K562 (cell line): ENCODE measurements at regions not wholly inside any gene's neighbourhood (a gene's known extent, or its start where the extent isn't known, plus 50 kb on each side); places are given as distances from the start of the nearest gene placed in this dataset.

Experiments used
- ATAC-seq: fragments of 200-7000 bp; cut with Tn5 transposase; 3 replicates; pipeline ENCODE4 v1.9.1; 2020; ENCODE audit warnings: moderate library complexity
- BruUV-seq: library from RNA; stranded (reverse); fragments of 400-500 nt; replicated peaks from 2 replicates; lab custom pipeline; 2021; lab: Mats Ljungman, UMichigan
- CTCF ChIA-PET: fragments of 300-600 bp; formaldehyde crosslinking; extraction: SDS; loops from one replicate; lab custom pipeline; 2021; ENCODE audit warnings: low intra/inter-chr PET ratio; lab: Yijun Ruan, JAX
- POLR2A ChIA-PET: fragments of 300-600, 350-650 bp; sonication (Branson Sonifier 250); formaldehyde crosslinking; extraction: SDS; loops from one replicate; lab custom pipeline; 2021; ENCODE audit warnings: antibody characterized with exemption, inconsistent platforms; lab: Yijun Ruan, JAX
- DNase-seq, 4 experiments: peaks; one replicate each; pipeline versions ENCODE4 v3.0.0 to v3.0.0-alpha.2; 2011 to 2018; ENCODE audit warnings: low spot score in 3 of 4, mixed read lengths in 3 of 4; ENCODE audit errors: extremely low read depth in 1 of 4
- FAIRE-seq: peaks from 2 replicates; lab custom pipeline; 2011; peaks lifted over from hg19 to GRCh38; lab: Jason Lieb, UNC
- H2AFZ ChIP-seq: 2 replicates; pipeline ENCODE4 v1.6.0; 2011; ENCODE audit warnings: low read depth, low read length, control low read depth, inconsistent platforms
- H3K27ac ChIP-seq: fragments of 200-600 bp; 3 replicates; pipeline ENCODE4 v1.8.0; 2011; ENCODE audit warnings: low read depth, mild to moderate bottlenecking, control low read depth, inconsistent platforms, low read length, moderate library complexity, mixed read lengths; ENCODE audit errors: extremely low read depth
- H3K27me3 ChIP-seq, 2 experiments: fragments of 300-600 bp in 1 of 2; 2 replicates in 1 of 2; 3 replicates in 1 of 2; pipeline versions ENCODE4 v1.6.0 to v1.8.0; 2011; ENCODE audit warnings: inconsistent platforms in 2 of 2, low read length in 2 of 2, mild to moderate bottlenecking in 1 of 2, mixed read lengths in 1 of 2, moderate library complexity in 1 of 2; ENCODE audit not compliant: control insufficient read depth in 2 of 2, insufficient read depth in 2 of 2
- H3K36me3 ChIP-seq: fragments of 300-600 bp; 3 replicates; pipeline ENCODE4 v1.8.0; 2011; ENCODE audit warnings: mild to moderate bottlenecking, low read length, inconsistent platforms; ENCODE audit not compliant: control insufficient read depth, insufficient read depth
- H3K4me1 ChIP-seq, 2 experiments: fragments of 200-600 bp in 1 of 2; replicated peaks in 1 of 2; 2 replicates in 1 of 2; 3 replicates in 1 of 2; pipeline versions ENCODE4 v1.5.1 to v1.8.0; 2011; ENCODE audit warnings: inconsistent platforms in 2 of 2, low read length in 2 of 2, mild to moderate bottlenecking in 1 of 2, mixed read lengths in 1 of 2, moderate library complexity in 1 of 2; ENCODE audit not compliant: control insufficient read depth in 2 of 2, insufficient read depth in 2 of 2
- H3K4me2 ChIP-seq: 2 replicates; pipeline ENCODE4 v1.6.1; 2011; ENCODE audit warnings: low read length, control low read depth, inconsistent platforms, mixed read lengths; ENCODE audit not compliant: insufficient read depth
- H3K4me3 ChIP-seq: fragments of 200-600 bp; sonication (generic), shearing (Covaris generic); 2 replicates; pipeline ENCODE4 v1.5.1; 2016; ENCODE audit warnings: control low read depth, inconsistent platforms
- H3K79me2 ChIP-seq: fragments of 200-600 bp; 3 replicates; pipeline ENCODE4 v1.8.0; 2011; ENCODE audit warnings: low read length, inconsistent platforms; ENCODE audit not compliant: control insufficient read depth, insufficient read depth
- H3K9ac ChIP-seq, 2 experiments: 2 replicates each; pipeline versions ENCODE4 v1.6.0 to v1.6.1; 2011; ENCODE audit warnings: low read depth in 2 of 2, low read length in 2 of 2, control low read depth in 1 of 2, inconsistent platforms in 1 of 2, mild to moderate bottlenecking in 1 of 2, mixed read lengths in 1 of 2; ENCODE audit not compliant: insufficient read depth in 1 of 2
- H3K9me1 ChIP-seq: one replicate; pipeline ENCODE4 v1.6.0; 2011; ENCODE audit warnings: inconsistent platforms, mild to moderate bottlenecking, low read length, moderate library complexity; ENCODE audit not compliant: control insufficient read depth, insufficient read depth
- H3K9me3 ChIP-seq: replicated peaks from 2 replicates; pipeline ENCODE4 v1.5.1; 2011; ENCODE audit warnings: low read depth, low read length, inconsistent platforms; ENCODE audit not compliant: control insufficient read depth, insufficient read depth
- H4K20me1 ChIP-seq: replicated peaks from 2 replicates; pipeline ENCODE4 v1.6.1; 2011; ENCODE audit warnings: low read length, inconsistent platforms, mixed read lengths; ENCODE audit not compliant: control insufficient read depth, insufficient read depth
- ETS2 ChIP-seq: IDR thresholded peaks from 2 replicates; pipeline ENCODE4 v1.6.1; 2016; ENCODE audit warnings: borderline replicate concordance, missing genetic modification characterization, mild to moderate bottlenecking, moderate library complexity, missing compliant biosample characterization; ENCODE audit not compliant: poor library complexity, severe bottlenecking
- ETV6 ChIP-seq, 3 experiments: fragments of 150-350 bp in 1 of 3; sonication (generic) in 1 of 3; formaldehyde crosslinking in 1 of 3; IDR thresholded peaks; 2 replicates each; pipeline versions ENCODE4 v1.6.1 to v1.8.0; 2014 to 2022; ENCODE audit warnings: borderline replicate concordance in 2 of 3, low read depth in 2 of 3, antibody characterized with exemption in 1 of 3, low read length in 1 of 3, mild to moderate bottlenecking in 1 of 3, missing genetic modification reagents in 1 of 3
- HOXB6 ChIP-seq: fragments of 250-450 bp; sonication (Bioruptor Pico); IDR thresholded peaks from 2 replicates; pipeline ENCODE4 v1.5.1; 2022; ENCODE audit warnings: mild to moderate bottlenecking, borderline replicate concordance
- IFI16 ChIP-seq: fragments of 250-450 bp; sonication (Bioruptor Pico); IDR thresholded peaks from 2 replicates; pipeline ENCODE4 v2.1.2; 2022; ENCODE audit warnings: mild to moderate bottlenecking, inconsistent platforms
- NR2F6 ChIP-seq: fragments of 450-650 bp; formaldehyde crosslinking; IDR thresholded peaks from 2 replicates; pipeline ENCODE4 v1.4.0; 2020; ENCODE audit warnings: mild to moderate bottlenecking
- NR3C1 ChIP-seq: sonication (generic); formaldehyde crosslinking; IDR thresholded peaks from 2 replicates; pipeline ENCODE4 v1.8.1; 2022; ENCODE audit warnings: missing genetic modification reagents
- SRSF1 ChIP-seq: fragments of 200-400 bp; formaldehyde crosslinking; IDR thresholded peaks from 2 replicates; pipeline ENCODE4 v1.6.1; 2017; ENCODE audit warnings: mild to moderate bottlenecking, low read depth, low read length, moderate library complexity
- ZNF785 ChIP-seq: fragments of 250-450 bp; sonication (Bioruptor Pico); IDR thresholded peaks from 2 replicates; pipeline ENCODE4 v1.4.0; 2020; ENCODE audit warnings: mild to moderate bottlenecking
- WGBS: fragments of 100-300 bp; shearing (Covaris generic); methylation state at CpG from one replicate; pipeline ENCODE4 v1.1.6; 2016; ENCODE audit warnings: low coverage, mixed read lengths; ENCODE audit not compliant: insufficient coverage; ENCODE audit errors: missing lambda C conversion rate; 5-methylcytosine and 5-hydroxymethylcytosine counted together
- in situ Hi-C: fragments of 300-500 bp; cut with MboI; formaldehyde crosslinking; loops from 4 replicates; pipeline ENCODE4 v1.15.0; 2018; ENCODE audit warnings: inconsistent platforms, mixed read lengths
- intact Hi-C: fragments of 100-400 bp; cut with micrococcal nuclease; formaldehyde crosslinking; loops from 2 replicates; pipeline ENCODE4 v1.14.2; 2022
- TF ChIP-seq, protein P1 (sequence below): fragments of 250-450 bp; sonication (Bioruptor Pico); IDR thresholded peaks from 2 replicates; pipeline ENCODE4 v1.4.0; 2020; ENCODE audit warnings: mild to moderate bottlenecking, moderate library complexity, borderline replicate concordance

DNA sequence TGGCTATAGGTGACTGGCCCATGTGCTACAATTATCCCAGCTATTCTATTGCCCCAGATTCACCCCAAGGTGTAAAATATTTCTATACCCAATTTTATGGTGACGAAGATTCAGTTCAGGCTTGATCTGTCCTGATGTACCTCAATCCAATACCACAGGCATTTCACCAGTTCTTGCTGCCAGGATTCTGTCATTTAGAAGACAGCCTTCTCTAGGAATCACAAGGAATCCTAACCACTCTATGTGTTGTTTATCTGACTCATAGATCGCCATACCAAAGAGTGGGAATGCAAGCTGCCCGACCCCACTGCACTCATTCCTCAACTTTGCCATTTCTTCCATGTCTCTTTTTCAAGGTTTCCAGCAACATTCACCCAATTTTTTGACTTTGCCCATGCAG, 355.0 kb upstream of the EMCN start:
- Histone ChIP-seq H3K4me3 (no peak overlapping the region), H3K9me1 (no peaks in the 10 kb centered on the region), H3K79me2 (no peaks in the 10 kb centered on the region), H4K20me1 (no peaks in the 10 kb centered on the region), H3K9me3 (no peaks in the 10 kb centered on the region), H3K4me1 (no peaks in the 10 kb centered on the region), H3K27ac (no peak overlapping the region), H3K36me3 (no peaks in the 10 kb centered on the region), H3K4me2 (no peak overlapping the region), H2AFZ (no peak overlapping the region), H3K27me3 (no peaks in the 10 kb centered on the region), H3K9ac (no peak overlapping the region)
- in situ Hi-C loops (no loop called here), intact Hi-C loops (no loop called here)
- ChIA-PET CTCF (no interaction called here), POLR2A (no interaction called here)
- ATAC-seq (no peak), FAIRE-seq (no peak), DNase-seq (no peak)
- 0% methylated on average over 3 of the region's 3 CpGs for WGBS
- no TSS peak for BruUV-seq
- TF ChIP-seq, protein P1, sequence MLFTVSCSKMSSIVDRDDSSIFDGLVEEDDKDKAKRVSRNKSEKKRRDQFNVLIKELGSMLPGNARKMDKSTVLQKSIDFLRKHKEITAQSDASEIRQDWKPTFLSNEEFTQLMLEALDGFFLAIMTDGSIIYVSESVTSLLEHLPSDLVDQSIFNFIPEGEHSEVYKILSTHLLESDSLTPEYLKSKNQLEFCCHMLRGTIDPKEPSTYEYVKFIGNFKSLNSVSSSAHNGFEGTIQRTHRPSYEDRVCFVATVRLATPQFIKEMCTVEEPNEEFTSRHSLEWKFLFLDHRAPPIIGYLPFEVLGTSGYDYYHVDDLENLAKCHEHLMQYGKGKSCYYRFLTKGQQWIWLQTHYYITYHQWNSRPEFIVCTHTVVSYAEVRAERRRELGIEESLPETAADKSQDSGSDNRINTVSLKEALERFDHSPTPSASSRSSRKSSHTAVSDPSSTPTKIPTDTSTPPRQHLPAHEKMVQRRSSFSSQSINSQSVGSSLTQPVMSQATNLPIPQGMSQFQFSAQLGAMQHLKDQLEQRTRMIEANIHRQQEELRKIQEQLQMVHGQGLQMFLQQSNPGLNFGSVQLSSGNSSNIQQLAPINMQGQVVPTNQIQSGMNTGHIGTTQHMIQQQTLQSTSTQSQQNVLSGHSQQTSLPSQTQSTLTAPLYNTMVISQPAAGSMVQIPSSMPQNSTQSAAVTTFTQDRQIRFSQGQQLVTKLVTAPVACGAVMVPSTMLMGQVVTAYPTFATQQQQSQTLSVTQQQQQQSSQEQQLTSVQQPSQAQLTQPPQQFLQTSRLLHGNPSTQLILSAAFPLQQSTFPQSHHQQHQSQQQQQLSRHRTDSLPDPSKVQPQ = no peak
- no peak for TF ChIP-seq NR2F6 (CRISPR knock-in tag)
- no peak for TF ChIP-seq HOXB6 (CRISPR knock-in tag)
- no peak for TF ChIP-seq IFI16 (CRISPR knock-in tag)
- no peak for TF ChIP-seq NR3C1 (CRISPR knock-in tag)
- TF ChIP-seq ETV6 (IDR thresholded peaks at IDR 0.05; ENCODE audit: borderline replicate concordance in 1 of 2, low read depth in 2 of 2, low read length in 1 of 2) = no peak
- TF ChIP-seq ETV6 (CRISPR knock-in tag; IDR thresholded peaks at IDR 0.05; ENCODE audit: borderline replicate concordance) = no peak
- no peak for TF ChIP-seq SRSF1
- TF ChIP-seq ZNF785 (CRISPR knock-in tag) = no peak
- TF ChIP-seq ETS2 (tag) = no peak
